Vagina (tissue), 2 donors: ENCODE measurements at regions not wholly inside any gene's neighbourhood (a gene's known extent, or its start where the extent isn't known, plus 50 kb on each side); places are given as distances from the start of the nearest gene placed in this dataset.

ENCODE experiments used
- CTCF ChIP-seq, 3 experiments: fragments of 450-650 bp in 2 of 3; fragments of 200-600 bp in 1 of 3; sonication (generic) in 1 of 3; IDR thresholded peaks; one replicate each; pipeline ENCODE4 v1.5.1; 2017 to 2019; ENCODE audit warnings: antibody characterized with exemption in 3 of 3, mild to moderate bottlenecking in 2 of 3, moderate library complexity in 2 of 3
- POLR2A ChIP-seq, 2 donors: fragments of 450-650 bp; IDR thresholded peaks; one replicate each; pipeline ENCODE4 v1.6.1; 2017; ENCODE audit warnings: antibody characterized with exemption in 2 of 2, mild to moderate bottlenecking in 2 of 2, moderate library complexity in 2 of 2
- POLR2AphosphoS5 ChIP-seq, 2 donors: sonication (generic); formaldehyde crosslinking; IDR thresholded peaks; one replicate each; pipeline ENCODE4 v1.9.0; 2017; ENCODE audit warnings: antibody characterized with exemption in 2 of 2, mild to moderate bottlenecking in 2 of 2, low read depth in 1 of 2; ENCODE audit not compliant: insufficient read depth in 1 of 2

DNA sequence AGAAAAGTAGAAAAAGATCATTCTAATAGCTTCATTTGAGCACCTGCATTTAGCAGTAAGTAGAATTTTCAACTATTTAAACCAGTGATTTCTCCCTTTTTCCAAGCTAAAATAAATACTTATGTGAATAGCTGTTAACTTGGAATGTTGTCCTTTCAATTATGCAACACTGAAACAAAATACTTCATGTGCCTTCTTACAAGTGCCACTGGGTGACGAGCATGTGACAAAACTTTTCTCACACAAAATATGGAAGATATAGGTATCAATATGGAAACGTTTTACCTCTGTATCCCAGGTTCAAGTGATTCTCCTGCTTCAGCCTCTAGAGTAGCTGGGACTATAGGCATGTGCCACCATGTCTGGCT lies 708.3 kb downstream of the STIM2 start:
- TF ChIP-seq CTCF (IDR thresholded peaks at IDR 0.05) (no peak), POLR2A (IDR thresholded peaks at IDR 0.05) (no peak), POLR2AphosphoS5 (IDR thresholded peaks at IDR 0.05; ENCODE audit: insufficient read depth in 1 of 2, low read depth in 1 of 2) (no peak)
